K562 (cell line): ENCODE measurements at regions not wholly inside any gene's neighbourhood (a gene's known extent, or its start where the extent isn't known, plus 50 kb on each side); places are given as distances from the start of the nearest gene placed in this dataset.

ENCODE experiments used
- ATAC-seq: fragments of 200-7000 bp; cut with Tn5 transposase; 3 replicates; pipeline ENCODE4 v1.9.1; 2020; ENCODE audit warnings: moderate library complexity
- BruUV-seq: library from RNA; stranded (reverse); fragments of 400-500 nt; replicated peaks from 2 replicates; lab custom pipeline; 2021; lab: Mats Ljungman, UMichigan
- CTCF ChIA-PET: fragments of 300-600 bp; formaldehyde crosslinking; extraction: SDS; loops from one replicate; lab custom pipeline; 2021; ENCODE audit warnings: low intra/inter-chr PET ratio; lab: Yijun Ruan, JAX
- POLR2A ChIA-PET: fragments of 300-600, 350-650 bp; sonication (Branson Sonifier 250); formaldehyde crosslinking; extraction: SDS; loops from one replicate; lab custom pipeline; 2021; ENCODE audit warnings: antibody characterized with exemption, inconsistent platforms; lab: Yijun Ruan, JAX
- DNase-seq, 4 experiments: peaks; one replicate each; pipeline versions ENCODE4 v3.0.0 to v3.0.0-alpha.2; 2011 to 2018; ENCODE audit warnings: low spot score in 3 of 4, mixed read lengths in 3 of 4; ENCODE audit errors: extremely low read depth in 1 of 4
- FAIRE-seq: peaks from 2 replicates; lab custom pipeline; 2011; peaks lifted over from hg19 to GRCh38; lab: Jason Lieb, UNC
- H2AFZ ChIP-seq: 2 replicates; pipeline ENCODE4 v1.6.0; 2011; ENCODE audit warnings: low read depth, low read length, control low read depth, inconsistent platforms
- H3K27ac ChIP-seq: fragments of 200-600 bp; 3 replicates; pipeline ENCODE4 v1.8.0; 2011; ENCODE audit warnings: low read depth, mild to moderate bottlenecking, control low read depth, inconsistent platforms, low read length, moderate library complexity, mixed read lengths; ENCODE audit errors: extremely low read depth
- H3K27me3 ChIP-seq, 2 experiments: fragments of 300-600 bp in 1 of 2; 2 replicates in 1 of 2; 3 replicates in 1 of 2; pipeline versions ENCODE4 v1.6.0 to v1.8.0; 2011; ENCODE audit warnings: inconsistent platforms in 2 of 2, low read length in 2 of 2, mild to moderate bottlenecking in 1 of 2, mixed read lengths in 1 of 2, moderate library complexity in 1 of 2; ENCODE audit not compliant: control insufficient read depth in 2 of 2, insufficient read depth in 2 of 2
- H3K36me3 ChIP-seq: fragments of 300-600 bp; 3 replicates; pipeline ENCODE4 v1.8.0; 2011; ENCODE audit warnings: mild to moderate bottlenecking, low read length, inconsistent platforms; ENCODE audit not compliant: control insufficient read depth, insufficient read depth
- H3K4me1 ChIP-seq, 2 experiments: fragments of 200-600 bp in 1 of 2; replicated peaks in 1 of 2; 2 replicates in 1 of 2; 3 replicates in 1 of 2; pipeline versions ENCODE4 v1.5.1 to v1.8.0; 2011; ENCODE audit warnings: inconsistent platforms in 2 of 2, low read length in 2 of 2, mild to moderate bottlenecking in 1 of 2, mixed read lengths in 1 of 2, moderate library complexity in 1 of 2; ENCODE audit not compliant: control insufficient read depth in 2 of 2, insufficient read depth in 2 of 2
- H3K4me2 ChIP-seq: 2 replicates; pipeline ENCODE4 v1.6.1; 2011; ENCODE audit warnings: low read length, control low read depth, inconsistent platforms, mixed read lengths; ENCODE audit not compliant: insufficient read depth
- H3K4me3 ChIP-seq: fragments of 200-600 bp; sonication (generic), shearing (Covaris generic); 2 replicates; pipeline ENCODE4 v1.5.1; 2016; ENCODE audit warnings: control low read depth, inconsistent platforms
- H3K79me2 ChIP-seq: fragments of 200-600 bp; 3 replicates; pipeline ENCODE4 v1.8.0; 2011; ENCODE audit warnings: low read length, inconsistent platforms; ENCODE audit not compliant: control insufficient read depth, insufficient read depth
- H3K9ac ChIP-seq, 2 experiments: 2 replicates each; pipeline versions ENCODE4 v1.6.0 to v1.6.1; 2011; ENCODE audit warnings: low read depth in 2 of 2, low read length in 2 of 2, control low read depth in 1 of 2, inconsistent platforms in 1 of 2, mild to moderate bottlenecking in 1 of 2, mixed read lengths in 1 of 2; ENCODE audit not compliant: insufficient read depth in 1 of 2
- H3K9me1 ChIP-seq: one replicate; pipeline ENCODE4 v1.6.0; 2011; ENCODE audit warnings: inconsistent platforms, mild to moderate bottlenecking, low read length, moderate library complexity; ENCODE audit not compliant: control insufficient read depth, insufficient read depth
- H3K9me3 ChIP-seq: replicated peaks from 2 replicates; pipeline ENCODE4 v1.5.1; 2011; ENCODE audit warnings: low read depth, low read length, inconsistent platforms; ENCODE audit not compliant: control insufficient read depth, insufficient read depth
- H4K20me1 ChIP-seq: replicated peaks from 2 replicates; pipeline ENCODE4 v1.6.1; 2011; ENCODE audit warnings: low read length, inconsistent platforms, mixed read lengths; ENCODE audit not compliant: control insufficient read depth, insufficient read depth
- E2F8 ChIP-seq: fragments of 450-650 bp; IDR thresholded peaks from 2 replicates; pipeline ENCODE4 v1.7.1; 2018; ENCODE audit warnings: mild to moderate bottlenecking, low read depth; ENCODE audit not compliant: partially characterized antibody
- ETS1 ChIP-seq: conservative IDR thresholded peaks from 2 replicates; pipeline ENCODE4 v1.6.1; 2011; ENCODE audit warnings: low read depth, mild to moderate bottlenecking, low read length; ENCODE audit not compliant: control insufficient read depth
- FOXP4 ChIP-seq: sonication (generic); formaldehyde crosslinking; IDR thresholded peaks from 2 replicates; pipeline ENCODE4 v1.8.0; 2022; ENCODE audit warnings: mild to moderate bottlenecking, missing genetic modification reagents, borderline replicate concordance
- NR2C2 ChIP-seq, 2 experiments: fragments of 200-800 bp in 1 of 2; sonication (Bioruptor generic) in 1 of 2; sonication (generic) in 1 of 2; formaldehyde crosslinking in 1 of 2; IDR thresholded peaks; 2 replicates each; pipeline versions ENCODE4 v1.6.1 to v1.8.0; 2016 to 2022; ENCODE audit warnings: mild to moderate bottlenecking in 1 of 2, missing compliant biosample characterization in 1 of 2, missing genetic modification characterization in 1 of 2, missing genetic modification reagents in 1 of 2
- RAD51 ChIP-seq: fragments of 450-650 bp; IDR thresholded peaks from 2 replicates; pipeline ENCODE4 v1.7.1; 2016; ENCODE audit warnings: low read depth, mild to moderate bottlenecking, borderline replicate concordance
- SIX5 ChIP-seq, 2 experiments: IDR thresholded peaks; 2 replicates each; pipeline ENCODE4 v1.6.1; 2011; ENCODE audit warnings: low read length in 2 of 2, borderline replicate concordance in 1 of 2, low read depth in 1 of 2, mild to moderate bottlenecking in 1 of 2, moderate library complexity in 1 of 2; ENCODE audit not compliant: insufficient read depth in 1 of 2
- ZBTB17 ChIP-seq: fragments of 450-650 bp; formaldehyde crosslinking; IDR thresholded peaks from 2 replicates; pipeline ENCODE4 v1.4.0; 2020; ENCODE audit warnings: mild to moderate bottlenecking
- ZBTB2 ChIP-seq: fragments of 450-650 bp; IDR thresholded peaks from 2 replicates; pipeline ENCODE4 v1.6.1; 2016; ENCODE audit warnings: antibody characterized with exemption
- ZNF766 ChIP-seq: fragments of 200-800 bp; sonication (Bioruptor generic); conservative IDR thresholded peaks from 2 replicates; pipeline ENCODE4 v1.6.1; 2016; ENCODE audit warnings: missing genetic modification characterization, missing compliant biosample characterization
- WGBS: fragments of 100-300 bp; shearing (Covaris generic); methylation state at CpG from one replicate; pipeline ENCODE4 v1.1.6; 2016; ENCODE audit warnings: low coverage, mixed read lengths; ENCODE audit not compliant: insufficient coverage; ENCODE audit errors: missing lambda C conversion rate; 5-methylcytosine and 5-hydroxymethylcytosine counted together
- in situ Hi-C: fragments of 300-500 bp; cut with MboI; formaldehyde crosslinking; loops from 4 replicates; pipeline ENCODE4 v1.15.0; 2018; ENCODE audit warnings: inconsistent platforms, mixed read lengths
- intact Hi-C: fragments of 100-400 bp; cut with micrococcal nuclease; formaldehyde crosslinking; loops from 2 replicates; pipeline ENCODE4 v1.14.2; 2022

GRCh38 chr10:130715686-130716670 is 579.8 kb downstream of the GLRX3 start (continued):
- no peak for TF ChIP-seq ZBTB2
- TF ChIP-seq RAD51 = no peak

GRCh38 chr10:130717083-130717482 is 580.9 kb downstream of the GLRX3 start:
- Histone ChIP-seq H3K4me1 (no peaks in the 10 kb centered on the region), H3K36me3 (no peaks in the 10 kb centered on the region), H3K9me3 (no peaks in the 10 kb centered on the region), H3K4me2 (no peak overlapping the region), H4K20me1 (no peaks in the 10 kb centered on the region), H3K9me1 (no peaks in the 10 kb centered on the region), H3K27me3 (peaks cover 0 to 6% of the 10 kb centered on the region in 2 experiments; a peak in 1 of 5 replicates), H3K4me3 (no peak overlapping the region), H3K9ac (no peak overlapping the region), H3K27ac (no peak overlapping the region), H3K79me2 (no peaks in the 10 kb centered on the region), H2AFZ (no peak overlapping the region)
- DNase-seq = no peak
- ChIA-PET POLR2A (no interaction called here), CTCF (no interaction called here)
- 0% methylated on average over 6 of the region's 7 CpGs for WGBS
- in situ Hi-C loops (no loop called here), intact Hi-C loops (no loop called here)
- FAIRE-seq = no peak
- BruUV-seq = no TSS peak
- no peak for ATAC-seq
- TF ChIP-seq SIX5 (IDR thresholded peaks at IDR 0.05; ENCODE audit: borderline replicate concordance in 1 of 2, insufficient read depth in 1 of 2, low read depth in 1 of 2, low read length in 2 of 2) = no peak
- no peak for TF ChIP-seq ZNF766 (CRISPR knock-in tag)
- TF ChIP-seq FOXP4 (CRISPR knock-in tag) = no peak
- no peak for TF ChIP-seq E2F8
- no peak for TF ChIP-seq ETS1
- no peak for TF ChIP-seq NR2C2 (CRISPR knock-in tag; IDR thresholded peaks at IDR 0.05)
- TF ChIP-seq NR2C2 (tag; IDR thresholded peaks at IDR 0.05) = no peak
- TF ChIP-seq ZBTB17 = no peak
